ENCODE measurements at regions not wholly inside any gene's neighbourhood (a gene's known extent, or its start where the extent isn't known, plus 50 kb on each side); places are given as distances from the start of the nearest gene placed in this dataset.

- ChIA-PET CTCF (no interaction called here), POLR2A (ENCODE audit: low non-redundant PET) (no interaction called here)
- no TSS peak for BruUV-seq (replicated peaks)
- Histone ChIP-seq H3K9me3 (ENCODE audit: low read depth, low read length, poor library complexity, severe bottlenecking) (no peaks in the 10 kb centered on the region), H3K27me3 (replicated peaks; ENCODE audit: insufficient read depth, low read depth, low read length, poor library complexity) (peaks cover 35% of the 10 kb centered on the region), H3K4me3 (ENCODE audit: low read depth, low read length, poor library complexity, severe bottlenecking) (no peak overlapping the region), H3K4me1 (ENCODE audit: insufficient read depth, low read length, poor library complexity, severe bottlenecking) (no peaks in the 10 kb centered on the region), H3K36me3 (ENCODE audit: insufficient read depth, low read length, poor library complexity, severe bottlenecking) (no peaks in the 10 kb centered on the region), H3K27ac (ENCODE audit: low read depth, low read length, poor library complexity, severe bottlenecking) (no peak overlapping the region)
- no peak for DNase-seq (ENCODE audit: low spot score)
- no peak for TF ChIP-seq CTCF (conservative IDR thresholded peaks at IDR 0.05; ENCODE audit: low read depth, low read length)
- no peak for TF ChIP-seq EZH2 (IDR thresholded peaks at IDR 0.05; ENCODE audit: borderline replicate concordance, low read depth, low read length, poor library complexity, severe bottlenecking)
- intact Hi-C loops (cut with micrococcal nuclease; ENCODE audit: unreplicated experiment) = no loop called here
Observed at GRCh38 chr18:5091741-5092140, 105.3 kb downstream of the AKAIN1 start.

- Histone ChIP-seq H3K27ac (ENCODE audit: low read depth, low read length, poor library complexity, severe bottlenecking) (no peak overlapping the region), H3K9me3 (ENCODE audit: low read depth, low read length, poor library complexity, severe bottlenecking) (no peaks in the 10 kb centered on the region), H3K36me3 (ENCODE audit: insufficient read depth, low read length, poor library complexity, severe bottlenecking) (no peaks in the 10 kb centered on the region), H3K4me1 (ENCODE audit: insufficient read depth, low read length, poor library complexity, severe bottlenecking) (no peaks in the 10 kb centered on the region), H3K27me3 (replicated peaks; ENCODE audit: insufficient read depth, low read depth, low read length, poor library complexity) (peaks cover 11% of the 10 kb centered on the region), H3K4me3 (ENCODE audit: low read depth, low read length, poor library complexity, severe bottlenecking) (no peak overlapping the region)
- intact Hi-C loops (cut with micrococcal nuclease; ENCODE audit: unreplicated experiment) = no loop called here
- DNase-seq (ENCODE audit: low spot score) = no peak
- ChIA-PET POLR2A (ENCODE audit: low non-redundant PET) (no interaction called here), CTCF (no interaction called here)
- no TSS peak for BruUV-seq (replicated peaks)
- TF ChIP-seq EZH2 (IDR thresholded peaks at IDR 0.05; ENCODE audit: borderline replicate concordance, low read depth, low read length, poor library complexity, severe bottlenecking) = no peak
- TF ChIP-seq CTCF (conservative IDR thresholded peaks at IDR 0.05; ENCODE audit: low read depth, low read length) = no peak
Observed at GRCh38 chr18:5075297-5075696, 121.8 kb downstream of the AKAIN1 start.

- no TSS peak for BruUV-seq (replicated peaks)
Observed at GRCh38 chr18:5073026-5073944, 123.8 kb downstream of the AKAIN1 start.

More at GRCh38 chr18:5073026-5073944, 123.8 kb downstream of the AKAIN1 start:
- H3K4me3 ChIP-seq (ENCODE audit: low read depth, low read length, poor library complexity, severe bottlenecking) = no peak overlapping the region
- TF ChIP-seq CTCF (conservative IDR thresholded peaks at IDR 0.05; ENCODE audit: low read depth, low read length) = peak; percentile 57
- TF ChIP-seq EZH2 (IDR thresholded peaks at IDR 0.05; ENCODE audit: borderline replicate concordance, low read depth, low read length, poor library complexity, severe bottlenecking) = no peak
- peak; percentile 68 for DNase-seq (ENCODE audit: low spot score)
- H3K36me3 ChIP-seq (ENCODE audit: insufficient read depth, low read length, poor library complexity, severe bottlenecking) = no peaks in the 10 kb centered on the region
- no peak overlapping the region for H3K27ac ChIP-seq (ENCODE audit: low read depth, low read length, poor library complexity, severe bottlenecking)
- ChIA-PET CTCF (interaction anchor here (1.2 kb wide), 1 partner anchor 1813 kb away, joined by 4 read pairs; no protein-coding TSS in a partner anchor), POLR2A (ENCODE audit: low non-redundant PET) (interaction anchor here (0.7 kb wide), 1 partner anchor 32 kb away, joined by 4 read pairs; no protein-coding TSS in a partner anchor)
- H3K4me1 ChIP-seq (ENCODE audit: insufficient read depth, low read length, poor library complexity, severe bottlenecking) = no peaks in the 10 kb centered on the region
- no peaks in the 10 kb centered on the region for H3K27me3 ChIP-seq (replicated peaks; ENCODE audit: insufficient read depth, low read depth, low read length, poor library complexity)
- intact Hi-C loops (cut with micrococcal nuclease; ENCODE audit: unreplicated experiment) = loop anchor here (5.0 kb wide), 1 partner anchor 1814 kb away; no protein-coding TSS in a partner anchor
- no peaks in the 10 kb centered on the region for H3K9me3 ChIP-seq (ENCODE audit: low read depth, low read length, poor library complexity, severe bottlenecking)
